IPS DF 4.7 (cell line): ENCODE measurements at regions not wholly inside any gene's neighbourhood (a gene's known extent, or its start where the extent isn't known, plus 50 kb on each side); places are given as distances from the start of the nearest gene placed in this dataset.
"Not testable (repeated sequence)": the region's sequence is repeated elsewhere in the genome, so short reads cannot be mapped to it uniquely, and the experiment has no call there.

Experiments used
- DNase-seq: peaks from one replicate; pipeline ENCODE4 v3.0.0-alpha.2; 2013; ENCODE audit warnings: low spot score; ENCODE audit errors: extremely low read depth

DNA sequence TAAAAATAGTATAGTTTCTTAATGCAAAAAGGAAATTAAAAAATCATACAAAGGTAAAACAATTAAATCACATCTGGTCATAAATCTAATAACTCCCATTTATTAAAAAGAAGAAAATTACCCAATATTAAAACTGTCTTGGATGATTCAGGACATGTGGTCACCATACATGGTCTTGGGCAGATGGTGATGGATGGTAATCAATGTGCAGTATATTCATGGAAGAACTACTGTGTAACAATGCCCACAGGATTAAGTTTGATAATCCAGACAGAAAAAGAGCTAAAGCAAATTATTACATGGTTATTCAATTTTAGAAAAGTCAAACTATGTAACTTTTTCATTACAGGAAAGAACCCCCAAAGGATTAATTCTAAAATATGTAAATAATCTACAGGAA, 480.6 kb downstream of the QKI start:
- no peak for DNase-seq

DNA sequence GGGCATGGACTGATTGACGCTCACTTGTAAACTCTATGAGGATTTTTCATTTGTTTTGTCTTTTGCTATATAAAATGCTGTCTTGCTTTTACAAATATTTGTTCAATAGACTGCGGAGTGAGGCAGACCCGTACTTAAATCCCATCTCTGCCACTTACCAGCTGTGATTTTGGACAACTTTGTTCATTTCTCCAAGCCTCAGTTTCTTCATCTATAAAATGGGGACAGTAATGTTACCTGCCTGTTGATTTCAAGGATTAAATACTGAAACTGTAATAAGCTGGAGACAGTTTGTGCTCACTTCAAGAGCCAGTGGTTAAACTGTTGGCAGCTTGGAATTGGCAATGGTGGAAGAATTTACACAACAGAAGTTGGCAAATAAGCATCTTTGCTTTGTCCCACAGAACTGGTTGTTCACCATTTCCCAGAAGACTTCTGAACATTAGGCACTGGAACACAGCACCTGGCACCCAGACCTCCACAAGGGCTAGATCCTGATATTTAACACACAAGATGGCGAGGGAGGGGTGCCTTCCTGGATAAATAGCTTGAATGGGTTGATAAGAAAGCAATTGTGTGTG, 479.2 kb downstream of the QKI start:
- no peak for DNase-seq

DNA sequence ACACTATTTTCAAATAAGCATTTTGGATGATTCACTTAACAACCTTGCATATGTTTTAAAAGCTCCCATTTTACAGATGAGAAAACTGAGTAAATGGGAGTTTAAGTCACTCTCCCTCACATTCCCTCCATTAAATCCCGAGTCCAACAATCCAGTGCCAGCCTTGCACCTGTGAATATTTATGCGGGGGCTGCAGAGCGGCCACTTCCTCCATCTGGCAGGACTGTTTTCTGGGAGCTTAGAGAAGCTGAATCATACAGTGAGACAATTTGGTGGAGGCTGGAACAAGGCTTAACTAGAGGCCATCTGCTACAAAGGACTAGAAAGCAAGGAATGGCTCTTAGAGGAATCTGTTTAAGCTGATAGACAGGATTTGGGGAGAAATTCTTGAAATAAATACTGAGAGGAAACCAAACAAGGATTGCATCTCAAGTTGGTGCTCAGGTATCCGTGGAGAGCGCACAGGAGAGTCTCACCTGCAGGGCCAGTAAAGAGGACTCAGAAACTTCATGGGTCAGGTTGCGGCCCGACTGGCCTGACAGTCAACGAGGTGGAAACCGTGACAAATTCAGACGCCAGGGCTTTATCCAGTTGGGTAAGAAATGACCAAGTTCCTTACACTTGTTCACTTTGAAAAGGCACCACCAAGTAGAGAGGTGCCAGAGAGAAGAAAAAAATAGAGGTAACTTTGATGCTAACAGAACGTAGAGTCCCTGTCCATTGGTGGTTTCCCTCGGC, 478.5 kb downstream of the QKI start:
- DNase-seq: no peak

DNA sequence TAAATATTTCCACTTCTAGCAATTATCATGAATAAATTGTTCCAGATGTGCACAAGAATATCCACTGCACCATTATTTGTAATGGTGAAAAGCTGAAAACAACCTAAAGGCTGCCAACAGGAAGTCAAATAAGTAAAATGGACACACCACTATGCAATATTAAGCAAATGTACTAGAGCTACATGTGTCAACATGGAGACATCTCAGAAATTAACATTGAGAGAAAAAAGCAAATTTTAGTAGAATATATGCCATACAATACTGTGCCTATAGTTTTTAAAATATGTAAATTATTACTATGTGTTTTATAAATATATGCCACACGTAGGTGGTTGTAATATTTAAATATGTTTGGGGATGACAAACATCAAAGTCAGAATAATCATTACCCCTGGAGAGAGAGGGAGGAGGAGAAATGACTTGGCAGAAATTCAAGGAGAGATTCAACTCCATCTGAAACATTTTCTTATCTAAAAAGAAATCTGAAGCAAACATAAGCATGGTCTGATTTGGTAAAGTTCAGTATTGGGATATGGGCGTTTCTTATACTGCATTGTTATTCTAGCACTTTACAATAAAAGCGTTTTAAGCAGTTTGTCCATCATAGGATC, 475.5 kb downstream of the QKI start:
- no peak for DNase-seq

DNA sequence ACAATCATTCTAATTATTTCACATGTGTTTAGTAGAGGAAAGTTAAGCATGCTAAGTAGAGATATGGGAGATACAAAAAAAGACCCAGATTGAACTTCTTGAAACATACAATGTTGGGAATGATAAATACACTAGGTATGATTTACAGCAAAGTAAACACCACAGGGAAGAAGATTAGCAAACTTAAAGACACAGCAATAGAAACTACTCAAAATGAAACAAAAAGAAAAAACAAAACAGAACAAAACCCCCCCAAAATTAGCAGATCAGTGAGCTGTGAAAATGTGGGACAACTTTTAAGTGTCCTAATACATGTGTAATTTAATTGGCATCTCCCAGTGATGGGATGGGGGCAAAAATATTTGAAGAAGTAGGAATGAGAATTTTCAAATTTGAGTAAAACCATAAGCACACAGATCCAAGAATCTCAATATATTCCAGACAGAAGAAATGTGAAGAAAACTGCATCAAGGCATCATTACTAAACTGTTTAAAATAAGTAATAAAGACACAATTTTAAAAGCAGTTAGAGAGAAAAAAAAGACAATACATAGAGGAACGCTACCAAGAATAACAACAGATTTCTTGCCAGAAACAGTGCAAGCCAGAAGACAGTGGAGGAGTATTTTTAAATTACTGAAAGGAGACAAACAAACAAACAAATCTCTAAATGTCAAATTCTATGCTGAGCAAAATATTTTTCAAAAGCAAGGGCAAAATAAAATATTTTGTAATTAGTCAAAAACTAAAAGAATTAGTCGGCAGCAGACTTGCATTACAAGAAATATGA, 473.7 kb downstream of the QKI start:
- DNase-seq: no peak

DNA sequence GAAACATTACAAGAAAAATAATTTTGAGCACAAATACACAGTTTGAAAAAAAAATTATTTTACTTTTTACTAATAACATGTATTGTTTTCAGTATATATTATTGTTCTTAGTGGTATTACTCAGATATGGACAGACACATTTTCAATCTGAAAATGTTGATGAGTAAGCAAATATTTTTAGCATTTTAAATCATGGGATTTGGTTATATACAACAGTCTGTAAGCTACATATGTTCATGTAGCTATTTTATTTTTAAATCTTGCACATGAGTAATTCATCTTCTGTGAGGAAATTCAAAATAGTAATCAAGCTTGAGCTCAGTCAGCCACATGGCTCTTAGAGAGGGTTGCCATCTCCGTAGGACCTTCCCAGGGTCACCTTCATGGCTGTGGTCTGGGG, 471.9 kb downstream of the QKI start:
- no peak for DNase-seq

DNA sequence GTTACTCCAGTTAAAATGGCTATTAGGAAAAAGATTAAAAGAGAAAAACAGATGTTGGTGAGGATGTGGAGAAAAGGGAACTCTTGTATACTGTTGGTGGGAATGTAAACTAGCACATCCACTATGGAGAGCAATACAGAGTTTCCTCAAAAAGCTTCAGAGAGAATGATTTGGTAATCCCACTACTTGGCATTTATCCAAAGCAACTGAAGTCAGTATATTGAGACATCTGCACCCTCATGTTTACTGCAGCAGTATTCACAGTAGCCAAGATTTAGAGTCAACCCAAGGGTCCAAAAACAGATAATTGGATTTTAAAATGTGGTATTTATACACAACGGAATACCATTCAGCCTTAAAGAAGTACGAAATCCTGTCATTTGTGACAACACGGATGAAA, 469.5 kb downstream of the QKI start:
- no peak for DNase-seq

DNA sequence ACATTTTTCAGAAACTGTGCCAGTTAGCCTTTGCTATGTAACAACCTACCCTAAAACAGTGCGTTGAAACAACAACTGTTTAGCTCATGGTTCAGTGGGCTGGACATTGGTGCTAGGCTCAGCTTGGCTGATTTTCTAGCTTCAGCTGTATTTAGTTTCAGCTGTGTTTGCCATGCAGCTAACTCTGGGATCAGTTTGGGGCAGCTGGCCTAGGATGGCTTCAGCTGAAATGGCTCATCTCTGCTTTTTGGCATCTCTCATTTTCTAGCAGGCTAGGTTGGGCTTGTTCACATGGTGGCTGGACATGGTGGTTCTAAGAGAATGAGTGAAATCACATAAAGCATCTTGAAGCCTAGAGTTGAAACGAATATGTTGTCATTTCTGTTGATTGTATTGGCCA, 464.2 kb downstream of the QKI start:
- no peak for DNase-seq

DNA sequence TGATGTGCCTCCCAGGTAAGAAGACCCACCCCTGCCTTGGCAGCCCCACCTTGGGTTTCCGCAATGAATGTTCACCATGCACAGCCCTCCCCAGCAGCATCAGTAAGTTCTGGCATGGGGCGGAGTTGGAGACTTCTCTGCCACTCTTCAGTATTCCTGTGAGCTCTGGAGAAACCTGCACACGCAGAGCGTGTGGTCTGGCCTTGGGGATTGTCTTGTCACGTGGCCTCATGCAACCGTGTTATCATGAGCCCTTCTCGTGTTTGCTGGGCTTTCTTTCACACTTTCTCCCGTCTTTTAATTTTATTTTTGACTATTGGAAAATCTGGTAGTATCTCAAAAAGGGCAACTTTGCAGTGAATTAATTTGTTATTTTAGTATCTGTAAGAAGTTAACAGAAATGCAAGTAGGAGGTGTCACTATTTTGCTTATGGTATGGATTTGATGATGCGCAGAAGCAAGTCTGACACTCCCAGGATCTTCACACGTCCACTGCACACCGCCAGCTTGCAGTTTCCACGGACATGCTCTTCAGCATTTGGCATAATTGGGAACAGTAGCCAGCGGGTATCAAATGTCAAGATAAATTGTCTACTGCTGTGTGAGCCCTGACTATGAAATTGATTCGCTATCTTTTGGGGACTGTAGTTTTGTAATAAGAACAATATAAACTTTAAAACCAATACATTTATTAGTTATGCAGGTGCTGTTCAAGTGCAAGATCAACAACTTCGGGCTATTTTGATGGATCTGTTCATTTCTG, 463.5 kb downstream of the QKI start:
- no peak for DNase-seq

DNA sequence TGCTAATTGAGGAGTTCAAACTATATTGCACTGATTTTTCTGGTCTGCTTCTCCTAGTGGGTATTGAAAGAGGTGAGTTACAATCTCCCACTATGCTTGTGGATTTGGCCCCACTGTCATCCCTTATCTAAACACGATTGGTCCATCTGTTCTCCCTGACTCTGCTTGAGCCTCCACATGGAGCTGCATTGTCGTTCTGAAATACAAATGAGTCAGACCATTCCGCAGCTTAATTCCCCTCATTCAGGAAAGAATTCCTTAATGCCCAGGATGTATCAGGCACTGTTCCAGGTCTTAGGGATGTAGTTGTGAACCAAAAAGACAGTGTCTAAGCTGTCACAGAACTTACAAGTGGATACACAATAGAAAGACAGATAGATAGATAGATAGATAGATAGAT, 461.9 kb downstream of the QKI start:
- DNase-seq: no peak

DNA sequence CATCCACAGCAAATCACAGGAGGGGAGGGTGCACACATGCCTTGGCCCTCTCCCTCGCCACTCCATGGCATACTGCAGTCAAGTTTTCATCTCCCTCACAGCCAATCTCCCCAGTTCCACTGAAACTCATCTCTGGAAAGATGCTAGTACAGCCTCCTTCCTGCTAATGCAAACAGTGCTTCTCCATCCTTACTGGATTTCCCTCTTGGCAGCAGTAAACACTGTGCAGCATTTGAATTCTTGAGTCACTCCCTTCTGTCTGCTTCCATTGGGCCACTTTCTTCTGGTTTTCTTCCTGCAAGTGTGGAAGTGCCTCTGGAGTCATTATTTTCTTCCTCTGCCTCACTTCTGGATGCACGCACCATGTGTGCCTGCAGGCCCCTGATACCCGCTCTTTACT, 460.3 kb downstream of the QKI start:
- no peak for DNase-seq

DNA sequence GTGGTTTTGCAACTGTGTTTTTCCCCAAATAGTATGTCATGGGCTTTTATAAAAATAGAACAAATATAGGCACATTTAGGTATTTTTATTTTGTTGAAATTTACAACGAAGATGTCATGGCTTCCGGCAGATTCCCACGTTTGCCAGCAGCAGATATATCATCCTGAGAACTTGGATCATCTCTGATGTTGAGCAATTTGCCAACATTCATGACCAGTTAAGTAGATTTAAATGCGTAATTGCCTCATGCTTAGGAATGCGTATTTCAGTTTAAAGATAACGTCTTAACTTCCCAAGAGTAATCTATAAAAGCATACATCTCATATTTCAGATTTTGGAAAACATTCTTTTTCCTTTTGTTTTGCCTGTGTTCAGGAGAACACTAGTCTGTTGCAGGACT, 457.8 kb downstream of the QKI start:
- DNase-seq: no peak

DNA sequence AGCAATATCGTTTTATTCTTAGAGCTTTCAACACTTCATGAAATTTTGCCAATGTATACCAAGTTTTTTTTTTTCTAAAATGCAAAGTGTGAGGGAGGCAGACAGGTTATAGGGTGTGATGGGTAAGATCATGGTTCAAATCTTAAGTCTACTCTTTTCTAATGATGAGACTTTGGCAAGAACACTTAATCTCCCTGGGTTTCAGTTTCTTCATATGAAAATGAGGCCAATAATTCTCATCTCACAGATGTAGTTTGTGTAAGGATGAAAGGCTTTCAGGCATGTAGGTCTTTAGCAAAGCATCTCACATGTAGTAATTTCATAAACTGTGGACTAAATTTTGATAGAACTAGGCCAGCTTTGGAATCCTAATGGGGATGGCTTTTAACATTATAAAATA, 457.1 kb downstream of the QKI start:
- no peak for DNase-seq

DNA sequence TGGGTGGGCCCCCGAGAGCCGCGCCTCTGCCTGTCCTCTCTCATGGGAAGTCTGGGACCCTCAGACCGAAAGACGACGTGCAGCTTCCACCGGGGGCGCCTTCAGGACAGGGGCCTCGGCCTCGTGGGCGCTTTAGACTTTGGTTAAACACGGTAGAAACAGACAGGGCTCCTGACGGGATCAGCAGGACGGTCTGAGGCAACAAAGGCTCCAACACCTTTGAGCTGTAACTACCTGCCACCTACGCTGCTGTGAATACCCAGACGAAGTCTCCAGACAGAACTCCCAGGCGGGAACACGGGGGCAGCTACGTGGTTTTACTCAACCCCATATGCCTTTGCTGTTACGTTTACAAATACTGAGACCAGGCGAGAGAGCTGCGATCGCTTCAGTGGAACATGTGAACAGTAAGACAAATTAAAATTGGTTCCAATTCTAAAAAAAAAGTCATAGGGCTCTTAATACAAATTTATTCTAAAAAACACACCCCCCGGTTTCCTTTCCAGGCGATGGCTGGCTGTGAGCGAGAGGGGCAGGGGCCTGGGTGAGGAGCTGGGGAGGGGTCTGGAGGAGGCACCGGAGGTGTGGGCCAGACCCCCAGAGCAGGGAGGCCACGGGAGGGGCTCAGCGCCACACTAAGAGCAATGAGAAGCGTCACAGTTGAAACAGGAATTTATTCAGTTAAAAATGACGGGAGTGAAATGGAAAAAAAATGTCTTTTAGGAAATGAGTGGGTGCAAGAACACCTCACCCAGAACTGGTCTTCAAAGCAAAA, 453.2 kb downstream of the QKI start:
- no peak for DNase-seq

DNA sequence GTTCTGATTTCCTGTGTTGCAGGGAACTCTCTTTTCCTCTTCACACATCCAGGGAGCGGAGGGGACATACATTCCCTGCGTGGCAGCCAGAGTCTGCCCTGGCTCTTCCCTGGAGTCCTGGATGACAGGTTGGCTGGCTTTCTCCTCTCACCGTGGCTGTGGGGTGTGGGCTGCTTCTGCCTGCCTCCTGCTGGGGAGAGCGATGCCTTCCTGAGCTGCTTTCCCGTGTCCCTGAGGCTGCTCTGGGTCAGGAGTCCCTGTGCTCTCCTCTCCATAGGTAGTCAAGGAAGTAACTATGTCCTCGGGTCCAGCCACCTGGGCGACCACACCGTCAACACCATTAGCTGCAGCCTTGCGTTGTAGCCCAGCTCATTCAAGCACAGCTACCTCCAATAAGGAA, 451.7 kb downstream of the QKI start:
- no peak for DNase-seq

DNA sequence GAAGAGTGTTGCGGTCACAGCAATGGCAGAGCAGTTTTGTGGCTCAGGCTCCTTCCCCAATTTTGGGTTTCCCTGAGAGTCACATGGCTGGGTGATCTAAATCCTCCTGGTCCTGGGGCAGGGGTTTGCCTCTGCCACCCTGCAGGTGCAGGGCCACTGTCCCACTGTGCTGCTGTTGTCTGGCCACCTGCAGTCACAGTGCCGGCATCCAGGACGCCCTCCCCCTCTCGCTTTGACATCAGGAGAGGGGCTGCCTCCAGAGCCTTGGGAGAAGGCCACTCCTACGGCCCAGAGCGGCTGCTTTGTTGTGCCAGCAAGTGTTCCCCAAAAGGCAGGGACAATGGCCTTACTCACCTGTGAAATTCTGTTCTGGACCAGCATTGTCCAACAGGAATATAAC, 449.0 kb downstream of the QKI start:
- DNase-seq: no peak

DNA sequence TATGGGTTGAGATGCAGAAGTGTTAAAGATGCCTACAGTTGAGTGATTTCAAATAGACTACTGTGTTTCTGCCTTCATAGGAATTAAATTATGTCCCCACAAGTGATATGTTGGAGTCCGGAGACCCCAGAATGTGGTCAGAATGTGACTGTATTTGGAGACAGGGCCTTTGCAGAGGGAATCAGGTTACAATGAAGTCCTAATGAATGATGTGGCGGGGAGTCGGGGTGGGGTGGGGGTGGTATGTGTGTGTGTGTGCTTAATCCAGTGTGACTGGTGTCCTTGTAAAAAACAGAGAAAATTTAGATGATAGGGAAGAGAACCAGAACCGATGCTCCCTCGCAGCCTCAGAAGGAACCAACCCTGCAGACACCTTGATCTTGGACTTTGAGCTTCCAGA, 448.2 kb downstream of the QKI start:
- no peak for DNase-seq

DNA sequence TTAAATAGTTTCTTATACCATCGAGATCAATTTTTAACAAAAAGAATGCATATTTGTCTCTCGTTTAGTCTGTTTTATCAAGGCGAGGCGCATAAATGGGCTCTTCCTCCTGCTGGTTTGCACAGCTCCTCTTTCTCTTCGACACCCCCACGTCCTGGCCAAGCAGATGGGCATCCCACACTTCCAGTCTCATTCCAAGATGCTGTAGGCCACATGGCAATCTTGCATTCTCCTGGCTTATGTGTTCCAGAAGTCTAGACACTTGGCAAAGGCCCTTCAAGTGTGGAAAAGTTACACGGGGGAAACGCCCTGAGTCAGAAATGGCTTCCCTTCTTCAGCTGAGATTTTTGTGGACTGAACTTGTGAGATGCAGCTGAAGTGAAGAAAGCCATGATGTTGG, 447.1 kb downstream of the QKI start:
- DNase-seq: no peak

DNA sequence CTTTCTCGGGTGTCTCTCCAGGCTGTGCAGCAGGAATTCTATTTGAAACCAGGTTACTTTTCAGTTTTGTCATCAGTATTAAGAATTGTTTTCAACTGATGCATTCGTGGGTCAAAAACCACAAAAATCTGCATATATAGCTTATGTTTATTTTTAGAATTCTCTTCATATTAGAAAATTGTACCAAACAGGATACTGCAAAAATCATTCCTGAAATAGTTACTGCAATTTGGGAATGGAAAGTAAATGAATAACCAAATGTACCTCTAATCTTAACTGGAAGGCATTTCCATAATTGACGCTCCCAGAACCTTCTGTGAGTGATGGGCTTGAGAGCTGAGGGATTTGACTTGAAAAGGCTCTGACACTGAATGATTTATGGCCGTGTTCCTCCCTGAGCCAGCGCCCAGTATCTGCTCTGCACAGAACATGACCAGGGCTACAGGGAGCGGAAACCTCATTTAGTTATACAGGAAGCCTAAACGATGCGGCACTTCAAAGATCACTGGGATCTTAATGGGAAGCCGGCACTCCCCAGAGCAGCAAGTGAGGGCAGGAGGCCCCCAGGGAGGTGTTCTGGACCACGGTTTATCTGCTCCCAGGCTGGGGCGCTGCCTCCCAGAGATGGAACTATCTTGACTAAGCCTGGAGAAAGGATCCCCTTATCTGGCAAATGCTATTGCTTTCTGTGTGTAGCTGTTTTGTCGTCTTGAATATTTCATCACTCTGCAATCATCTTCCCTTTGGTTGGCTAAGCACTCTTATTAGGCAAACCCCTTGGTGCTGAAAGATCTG, 446.0 kb downstream of the QKI start:
- no peak for DNase-seq

DNA sequence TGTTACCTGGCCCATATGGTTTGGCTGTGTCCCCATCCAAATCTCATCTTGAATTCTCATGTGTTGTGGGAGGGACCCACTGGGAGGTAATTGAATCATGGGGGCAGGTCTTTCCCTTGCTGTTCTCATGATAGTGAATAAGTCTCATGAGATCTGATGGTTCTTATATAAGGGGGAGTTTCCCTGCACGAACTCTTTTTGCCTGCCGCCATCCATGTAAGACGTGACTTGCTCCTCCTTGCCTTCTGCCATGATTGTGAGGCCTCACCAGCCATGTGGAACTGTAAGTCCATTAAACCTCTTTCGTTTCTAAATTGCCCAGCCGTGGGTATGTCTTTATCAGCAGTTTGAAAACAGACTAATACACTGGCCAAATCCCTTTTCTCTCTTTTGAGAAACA, 444.4 kb downstream of the QKI start:
- DNase-seq: not testable (repeated sequence)
